ENCODE measurements at regions not wholly inside any gene's neighbourhood (a gene's known extent, or its start where the extent isn't known, plus 50 kb on each side); places are given as distances from the start of the nearest gene placed in this dataset.
"Not testable (repeated sequence)": the region's sequence is repeated elsewhere in the genome, so short reads cannot be mapped to it uniquely, and the experiment has no call there.

GRCh38 chr5:36786448-36787012, 90.0 kb upstream of the NIPBL start:
- DNase-seq: no peak

- no peak for DNase-seq
Measured at GRCh38 chr5:36787365-36788093, 89.0 kb upstream of the NIPBL start.

DNA sequence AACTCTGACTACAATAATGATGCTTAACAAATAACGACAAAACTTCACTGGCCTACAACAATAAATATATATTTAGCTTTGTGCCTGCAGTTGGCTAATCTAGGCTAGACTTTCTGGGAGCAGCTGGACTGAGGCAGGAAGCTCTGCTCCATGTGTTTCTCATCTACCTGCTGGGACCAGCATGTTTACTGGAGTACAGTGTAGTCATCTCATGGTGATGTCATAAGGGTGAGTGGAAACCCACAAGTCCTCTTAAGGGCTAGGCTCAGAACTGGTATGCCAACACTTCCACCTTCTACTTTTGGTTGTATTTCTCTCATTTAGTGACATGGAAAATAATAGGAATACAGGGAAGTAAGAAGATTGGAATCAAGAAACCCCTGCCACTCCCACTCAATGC, 85.7 kb upstream of the NIPBL start:
- DNase-seq: no peak

DNA sequence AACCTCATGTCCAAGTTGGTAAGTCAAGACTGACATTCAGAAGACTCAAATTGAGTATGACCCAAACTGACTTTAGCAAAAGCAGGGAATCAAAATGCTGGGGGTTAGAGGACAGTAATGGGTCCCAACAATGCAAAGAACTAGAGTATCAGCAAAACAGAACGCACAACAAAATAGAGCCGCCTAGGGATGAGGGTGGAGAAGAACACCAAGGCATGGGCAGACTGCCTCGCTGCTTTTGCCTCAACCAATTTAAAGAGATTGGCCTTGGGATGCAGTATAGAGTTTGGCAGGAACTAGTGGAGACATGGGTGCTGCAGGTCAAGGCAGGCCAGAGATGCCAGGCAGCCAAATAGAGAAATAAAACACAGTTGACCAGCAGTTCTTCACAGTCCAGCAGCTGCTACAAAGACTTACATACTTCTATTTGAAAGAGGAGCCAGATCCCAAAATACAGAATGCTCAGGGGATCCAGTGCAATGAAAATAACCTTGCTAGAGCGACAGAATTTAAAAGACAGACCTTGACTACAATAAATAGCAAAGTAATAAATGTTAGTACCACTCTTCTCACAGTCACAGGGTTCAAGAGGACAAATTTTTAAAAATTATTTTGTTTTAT, 83.9 kb upstream of the NIPBL start:
- DNase-seq: no peak

- no peak for DNase-seq
Measured at GRCh38 chr5:36795366-36795765, 81.2 kb upstream of the NIPBL start.

DNA sequence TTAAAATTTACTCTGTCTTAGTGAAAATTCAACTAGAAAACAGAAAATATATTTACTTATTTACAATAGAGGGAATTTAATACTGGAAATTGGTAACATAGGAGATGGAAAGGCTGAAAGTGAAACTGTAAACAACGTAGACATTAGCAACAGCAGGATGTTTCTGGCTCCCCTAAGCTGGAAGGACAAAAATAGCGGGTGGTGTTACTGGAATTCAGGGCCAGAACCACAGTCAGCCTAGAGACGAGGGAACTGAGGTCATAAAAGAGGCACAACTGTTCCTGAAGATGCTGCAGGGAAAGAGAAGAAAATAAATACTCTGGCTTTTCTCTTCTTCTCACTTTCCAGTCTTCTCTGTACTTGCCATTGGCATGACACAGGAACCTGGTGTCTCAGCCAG, 80.4 kb upstream of the NIPBL start:
- DNase-seq: no peak

DNA sequence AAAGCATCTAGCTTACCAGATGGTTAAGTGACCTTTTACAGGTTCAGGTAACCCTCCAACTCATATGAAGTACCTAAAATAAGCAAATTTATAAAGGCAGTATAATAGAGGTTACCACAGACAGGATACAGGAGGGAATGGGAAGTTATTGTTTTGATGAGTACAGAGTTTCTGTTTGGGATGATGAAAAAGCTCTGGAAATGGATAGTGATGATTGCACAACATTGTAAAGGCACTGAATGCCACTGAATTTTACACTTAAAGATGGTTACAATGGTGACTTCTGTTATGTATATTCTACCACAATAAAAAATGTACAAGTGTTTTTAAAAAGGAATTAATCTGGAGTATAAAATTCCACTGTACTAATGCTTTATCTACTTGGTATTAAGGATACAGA, 75.0 kb upstream of the NIPBL start:
- DNase-seq: no peak

- no peak for DNase-seq
Measured at GRCh38 chr5:36802187-36802586, 74.4 kb upstream of the NIPBL start.

GRCh38 chr5:36813249-36813648, 63.3 kb upstream of the NIPBL start:
- DNase-seq: not testable (repeated sequence)

- no peak for DNase-seq
Measured at GRCh38 chr5:36815871-36816270, 60.7 kb upstream of the NIPBL start.

DNA sequence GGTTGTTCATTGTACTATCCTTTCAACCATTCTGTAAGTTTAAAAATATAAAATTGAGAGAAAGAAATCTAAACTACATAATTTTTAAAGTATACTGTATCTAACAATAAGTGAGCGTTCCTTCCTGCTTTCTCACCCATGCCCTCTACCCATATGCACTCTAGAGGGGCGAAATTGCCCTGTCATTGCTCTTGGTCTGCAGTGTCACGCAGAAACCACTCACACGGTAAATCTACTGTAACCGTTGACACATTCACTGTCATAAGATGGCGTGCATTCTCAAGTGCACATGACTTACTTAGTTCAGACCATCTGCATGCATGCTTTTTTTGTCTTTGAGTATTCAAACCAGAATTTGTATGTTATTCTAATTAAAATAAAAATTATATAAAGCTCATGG, 55.7 kb upstream of the NIPBL start:
- no peak for DNase-seq

GRCh38 chr5:36826694-36827093, 49.9 kb upstream of the NIPBL start:
- no peak for DNase-seq
